Muscle of arm (tissue), 1 donor: ENCODE measurements at regions not wholly inside any gene's neighbourhood (a gene's known extent, or its start where the extent isn't known, plus 50 kb on each side); places are given as distances from the start of the nearest gene placed in this dataset.

Source experiments
- DNase-seq: peaks from one replicate; pipeline ENCODE4 v3.0.0-alpha.2; 2013

DNA sequence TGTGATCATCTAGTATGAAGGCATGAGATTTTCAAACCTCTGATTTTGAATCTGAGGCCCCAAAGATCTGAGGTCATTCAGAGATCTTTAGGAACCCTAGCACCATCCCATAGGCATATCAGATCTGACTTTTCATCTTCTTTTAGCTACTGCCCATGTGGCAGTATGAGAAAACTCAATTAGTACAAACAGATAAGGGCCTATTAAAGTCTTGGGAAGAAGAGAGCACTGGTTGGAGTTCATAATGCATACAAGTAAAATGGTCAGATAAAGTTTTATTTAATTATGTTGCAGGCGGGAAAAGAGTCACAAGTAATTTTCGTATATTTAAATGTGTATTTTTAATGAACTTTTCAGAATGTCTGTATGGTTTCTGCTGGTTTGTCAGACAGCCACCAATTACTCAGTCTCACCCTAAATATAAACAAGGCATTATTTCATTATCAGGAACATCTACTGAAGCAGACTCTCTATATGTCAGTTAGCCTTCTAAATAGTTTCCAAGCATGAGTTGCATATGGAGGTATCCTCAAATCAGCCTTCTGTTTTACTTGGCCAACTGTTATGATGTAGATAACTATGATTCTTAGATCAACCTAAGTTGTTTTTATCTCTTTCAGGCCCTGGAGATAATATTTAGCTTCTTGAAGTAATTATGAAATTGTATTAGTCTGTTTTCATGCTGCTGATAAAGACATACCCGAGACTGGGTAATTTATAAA, 340.3 kb upstream of the TBC1D5 start:
- no peak for DNase-seq

DNA sequence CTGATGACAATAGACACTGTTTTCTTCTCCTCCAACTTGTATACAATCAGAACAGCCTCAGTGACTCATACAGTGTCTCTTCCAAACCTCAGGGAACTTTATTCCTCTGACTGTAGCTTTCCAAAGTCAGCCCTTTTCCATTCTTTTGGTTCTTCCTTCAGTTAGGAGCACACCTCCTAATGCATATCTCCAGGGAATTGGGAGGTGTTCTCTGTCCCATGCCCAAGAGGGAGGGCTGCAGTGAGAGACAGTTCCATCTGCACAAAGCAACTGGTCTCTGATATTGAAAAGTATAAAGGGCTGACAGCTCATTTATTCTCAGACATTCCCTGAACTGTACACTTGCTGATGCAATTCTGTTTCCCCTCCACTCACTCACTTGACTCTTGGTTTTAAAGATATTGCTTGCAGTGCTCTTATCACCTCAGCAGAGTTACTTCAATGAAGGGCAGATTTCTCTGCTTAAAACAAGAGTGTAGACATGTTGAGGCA, 337.8 kb upstream of the TBC1D5 start:
- no peak for DNase-seq

DNA sequence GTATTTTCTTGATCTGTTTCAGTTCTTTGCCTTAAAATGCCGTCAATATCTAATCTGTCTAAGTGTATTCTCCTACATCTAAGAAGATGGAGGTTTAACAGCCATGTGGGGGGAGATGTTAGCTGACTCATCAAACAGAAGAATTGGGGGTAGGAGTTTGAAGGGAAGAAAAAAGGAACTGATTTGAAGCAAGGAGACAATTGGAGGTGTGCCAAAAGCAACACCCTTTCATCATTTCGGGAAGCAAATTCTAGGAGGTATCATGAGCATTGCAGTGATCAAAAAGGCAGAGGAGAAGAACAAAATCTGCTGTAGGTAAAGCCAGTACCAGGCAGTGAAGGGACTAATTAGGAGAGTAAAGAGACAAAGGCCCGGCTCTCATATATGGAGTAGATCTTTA, 337.3 kb upstream of the TBC1D5 start:
- no peak for DNase-seq

DNA sequence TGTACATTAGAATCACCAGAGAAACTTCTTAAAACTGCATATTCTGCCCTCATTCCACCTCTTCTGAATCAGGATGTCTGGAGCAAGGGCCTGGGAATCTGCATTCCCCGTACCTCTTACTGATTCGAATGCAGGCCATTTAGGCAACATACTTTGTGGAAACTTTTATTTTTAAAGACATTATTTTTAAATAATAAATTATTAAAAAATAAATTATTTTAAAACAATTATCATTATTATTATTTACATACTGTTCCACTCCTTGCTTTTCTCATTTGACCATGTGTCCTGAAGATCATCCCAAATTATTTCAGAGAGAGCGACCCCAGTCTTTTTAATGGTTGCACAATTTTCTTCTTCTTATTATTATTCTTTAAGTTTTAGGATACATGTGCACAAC, 336.6 kb upstream of the TBC1D5 start:
- no peak for DNase-seq

DNA sequence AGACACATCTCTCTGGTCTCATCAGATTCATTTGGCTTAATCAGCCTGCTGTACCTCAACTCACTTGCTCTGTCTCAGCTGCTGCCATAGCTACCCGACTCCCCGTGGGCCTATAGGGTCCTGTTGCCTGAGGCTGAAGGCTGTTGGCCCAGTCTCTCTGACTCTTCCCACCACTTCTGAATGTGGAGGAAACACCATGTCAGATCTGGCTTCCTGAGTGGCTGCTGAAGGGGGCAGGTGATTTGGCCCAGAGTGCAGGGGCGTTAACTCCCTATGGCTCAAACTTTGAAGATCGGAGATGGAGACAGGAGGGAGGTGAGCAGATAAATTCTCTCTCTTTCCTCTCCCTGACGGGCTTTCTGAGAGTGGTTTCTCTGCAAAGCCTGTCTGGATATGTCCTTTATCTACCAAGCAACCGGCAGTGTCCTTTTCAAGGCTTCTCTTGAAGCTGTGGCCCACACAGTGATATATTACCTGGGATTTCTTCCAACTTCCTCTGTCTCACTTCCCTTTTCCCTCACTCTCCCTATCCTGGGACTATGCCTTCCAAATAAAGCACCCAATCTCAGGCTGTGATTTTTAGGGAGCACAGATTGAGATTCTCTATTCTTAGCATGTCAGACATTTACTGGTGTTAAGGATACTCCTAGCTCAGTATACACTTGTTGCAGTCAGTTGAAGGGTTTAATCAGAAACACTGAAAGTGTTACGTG, 334.9 kb upstream of the TBC1D5 start:
- DNase-seq = no peak

DNA sequence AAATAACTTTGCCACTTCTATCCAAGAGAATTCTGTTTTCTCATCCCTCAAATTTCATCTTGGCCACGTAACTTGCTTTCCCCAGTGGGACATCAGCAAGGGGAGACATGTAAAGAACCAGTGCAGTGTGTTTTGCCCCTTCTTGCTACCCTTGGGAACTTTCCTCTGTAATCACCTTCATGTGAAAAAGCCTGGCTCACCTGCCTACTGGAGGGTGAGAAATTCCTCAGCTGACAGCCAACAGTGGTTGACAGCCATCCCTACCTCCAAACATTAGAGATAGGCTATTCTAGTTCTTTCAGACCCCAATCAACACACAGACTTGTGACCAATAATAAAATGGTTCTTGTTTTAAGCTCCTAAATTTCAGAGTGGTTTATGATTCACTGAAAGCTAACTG, 333.9 kb upstream of the TBC1D5 start:
- no peak for DNase-seq

DNA sequence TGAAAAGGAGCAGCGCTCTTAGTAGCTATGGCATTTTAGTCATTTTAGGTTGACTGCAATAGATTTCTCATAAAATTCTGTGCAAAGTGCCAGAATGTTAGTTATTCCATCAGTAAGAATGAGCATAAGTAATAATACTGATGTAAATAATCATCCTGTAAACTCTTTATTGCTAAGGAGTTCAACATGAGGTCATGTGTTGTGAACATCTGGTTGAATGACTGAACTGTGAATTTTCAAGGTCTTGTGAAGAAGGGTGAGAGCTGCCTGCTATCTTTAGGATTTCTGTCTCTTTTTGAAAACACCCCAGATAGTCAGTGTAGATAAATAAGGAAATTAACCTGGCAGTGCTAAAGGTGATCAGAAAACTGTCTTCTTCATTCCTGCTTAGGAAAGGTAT, 333.4 kb upstream of the TBC1D5 start:
- no peak for DNase-seq

DNA sequence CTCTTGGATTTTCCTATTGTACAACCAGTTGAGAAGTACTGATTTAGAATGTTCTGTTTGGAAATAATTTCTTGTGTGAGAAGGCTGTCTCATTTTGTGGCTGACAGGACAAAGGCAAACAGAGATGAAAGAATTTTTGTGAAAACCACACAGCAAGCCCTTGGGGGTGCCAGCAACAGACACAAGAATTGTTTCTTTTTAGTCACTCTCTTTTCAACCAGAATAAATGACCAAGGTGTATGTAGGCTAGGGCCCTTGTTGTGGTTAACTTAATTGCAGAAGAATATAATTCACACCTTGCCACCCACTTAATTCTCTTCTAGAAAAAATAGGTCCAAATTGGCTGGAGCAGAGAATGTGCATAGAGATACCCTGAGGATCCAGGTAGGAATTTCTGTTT, 329.4 kb upstream of the TBC1D5 start:
- no peak for DNase-seq

DNA sequence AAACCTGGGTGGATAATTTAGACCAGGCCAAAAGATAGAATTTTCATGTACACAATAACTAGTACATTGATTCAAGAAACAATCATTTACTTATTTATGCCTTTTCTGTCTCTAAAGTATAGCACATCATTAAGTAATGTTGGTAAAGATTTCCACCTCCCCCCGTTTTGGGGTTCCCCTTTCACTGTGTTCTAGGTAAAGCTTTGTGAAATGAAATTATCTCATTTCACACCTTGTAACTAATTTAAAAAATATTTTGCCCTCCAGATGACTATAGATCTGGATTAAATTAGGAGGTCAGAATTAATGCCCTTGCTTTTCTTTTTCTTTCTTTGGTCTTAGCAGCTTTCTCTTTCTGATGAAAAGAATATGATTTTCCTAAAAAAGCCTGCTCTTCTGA, 328.5 kb upstream of the TBC1D5 start:
- no peak for DNase-seq

DNA sequence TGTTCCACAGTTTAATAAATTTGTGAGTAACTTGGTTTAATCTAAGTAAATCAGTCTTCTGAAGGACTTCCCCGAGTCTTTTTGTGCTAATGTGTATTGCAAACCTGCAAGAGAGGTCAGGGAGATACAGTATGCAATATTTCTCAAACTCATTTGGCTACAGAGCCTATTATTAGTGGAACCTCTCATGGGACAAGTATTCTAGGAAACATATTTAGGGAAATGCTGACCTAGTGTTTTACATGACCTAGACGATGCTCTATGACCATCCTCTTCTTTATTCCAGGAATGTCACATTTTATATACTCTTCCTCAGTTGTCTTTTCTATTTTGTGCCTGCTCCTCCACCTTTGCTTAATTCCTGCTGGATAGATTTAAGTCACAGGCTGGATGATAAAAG, 327.8 kb upstream of the TBC1D5 start:
- no peak for DNase-seq

DNA sequence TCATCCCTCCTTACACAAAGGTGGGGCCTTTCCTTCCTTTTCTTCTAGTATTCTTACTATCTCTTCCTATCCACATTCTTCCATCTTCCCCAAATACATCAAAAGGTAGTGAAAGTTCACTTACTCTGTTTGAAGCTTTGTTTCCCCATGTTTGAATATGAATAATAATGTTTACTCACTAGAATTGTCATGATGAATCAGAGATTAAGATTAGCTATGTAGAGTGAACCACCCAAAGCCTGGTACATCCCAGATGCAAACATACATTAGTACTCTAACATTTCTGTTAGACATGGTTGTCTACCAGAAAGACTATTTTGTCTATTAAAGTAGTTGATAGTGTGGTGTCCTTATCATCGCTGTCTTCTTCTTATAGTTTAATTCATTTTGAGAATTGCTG, 327.1 kb upstream of the TBC1D5 start:
- DNase-seq = no peak

DNA sequence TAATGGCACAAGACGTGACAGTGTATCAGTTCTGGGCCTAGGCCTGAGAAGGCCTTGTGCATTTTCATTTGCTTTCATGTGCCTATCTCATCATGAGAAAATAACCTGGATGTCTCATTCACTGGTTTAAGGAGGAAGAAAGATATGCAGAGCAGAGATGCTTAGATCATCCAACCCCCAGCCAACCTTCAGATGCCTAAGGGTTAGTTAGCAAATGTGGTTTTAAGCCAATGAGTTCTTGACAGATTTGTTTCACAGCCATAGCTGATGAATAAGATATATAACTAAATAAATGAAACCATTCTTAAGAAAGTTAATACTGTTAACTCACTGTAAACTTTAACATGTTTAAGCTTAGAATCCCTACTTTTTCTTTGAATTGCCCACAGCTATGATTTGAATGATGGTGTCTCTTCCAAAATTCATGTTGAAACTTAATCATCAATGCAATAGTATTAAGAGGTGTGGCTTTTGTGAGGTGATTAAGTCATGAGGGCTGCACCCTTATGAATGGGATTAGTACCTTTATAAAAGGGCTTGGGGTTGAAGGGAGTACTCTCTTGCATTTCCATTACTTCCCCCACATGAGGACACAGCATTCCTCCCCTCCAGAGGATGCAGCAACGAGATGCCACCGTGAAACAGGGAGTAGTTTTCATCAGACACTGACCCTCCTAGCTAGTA, 324.6 kb upstream of the TBC1D5 start:
- DNase-seq = no peak

DNA sequence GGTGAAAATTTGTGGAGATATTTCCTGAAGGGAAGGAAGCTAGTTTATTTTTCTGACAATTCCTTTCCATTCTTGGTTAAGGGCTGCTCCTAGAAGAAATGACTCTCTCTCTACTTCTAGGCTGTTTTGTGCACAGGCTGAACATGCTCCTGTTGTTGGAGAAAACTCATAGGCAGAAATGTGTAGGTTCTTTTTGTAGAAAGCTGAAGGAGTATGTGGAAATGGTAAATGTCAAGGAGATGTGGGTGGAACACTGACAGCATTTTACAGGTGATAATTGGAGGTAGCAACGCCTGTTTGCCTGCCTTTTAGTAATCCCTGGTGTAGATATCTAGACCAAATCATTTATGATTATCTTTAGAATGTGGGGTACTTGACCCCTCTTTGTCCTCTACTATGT, 322.2 kb upstream of the TBC1D5 start:
- no peak for DNase-seq

DNA sequence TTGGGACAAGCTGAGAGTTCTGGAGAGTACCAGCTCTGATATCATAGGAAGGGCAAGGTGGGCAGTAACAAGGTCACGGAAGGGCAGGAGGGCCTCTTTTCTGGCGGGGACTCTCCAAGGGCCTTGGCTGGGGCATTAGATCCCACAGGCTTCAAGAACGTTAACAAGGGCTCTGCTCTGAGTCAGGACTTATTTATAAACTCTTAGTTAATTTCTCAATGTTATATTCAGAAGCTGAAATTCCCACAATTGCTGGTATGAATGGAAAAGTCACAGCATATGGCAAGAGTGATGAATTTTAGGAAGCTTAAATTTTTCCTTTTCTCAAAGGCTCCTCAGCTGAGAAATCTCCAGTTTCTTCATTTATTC, 320.2 kb upstream of the TBC1D5 start:
- no peak for DNase-seq

DNA sequence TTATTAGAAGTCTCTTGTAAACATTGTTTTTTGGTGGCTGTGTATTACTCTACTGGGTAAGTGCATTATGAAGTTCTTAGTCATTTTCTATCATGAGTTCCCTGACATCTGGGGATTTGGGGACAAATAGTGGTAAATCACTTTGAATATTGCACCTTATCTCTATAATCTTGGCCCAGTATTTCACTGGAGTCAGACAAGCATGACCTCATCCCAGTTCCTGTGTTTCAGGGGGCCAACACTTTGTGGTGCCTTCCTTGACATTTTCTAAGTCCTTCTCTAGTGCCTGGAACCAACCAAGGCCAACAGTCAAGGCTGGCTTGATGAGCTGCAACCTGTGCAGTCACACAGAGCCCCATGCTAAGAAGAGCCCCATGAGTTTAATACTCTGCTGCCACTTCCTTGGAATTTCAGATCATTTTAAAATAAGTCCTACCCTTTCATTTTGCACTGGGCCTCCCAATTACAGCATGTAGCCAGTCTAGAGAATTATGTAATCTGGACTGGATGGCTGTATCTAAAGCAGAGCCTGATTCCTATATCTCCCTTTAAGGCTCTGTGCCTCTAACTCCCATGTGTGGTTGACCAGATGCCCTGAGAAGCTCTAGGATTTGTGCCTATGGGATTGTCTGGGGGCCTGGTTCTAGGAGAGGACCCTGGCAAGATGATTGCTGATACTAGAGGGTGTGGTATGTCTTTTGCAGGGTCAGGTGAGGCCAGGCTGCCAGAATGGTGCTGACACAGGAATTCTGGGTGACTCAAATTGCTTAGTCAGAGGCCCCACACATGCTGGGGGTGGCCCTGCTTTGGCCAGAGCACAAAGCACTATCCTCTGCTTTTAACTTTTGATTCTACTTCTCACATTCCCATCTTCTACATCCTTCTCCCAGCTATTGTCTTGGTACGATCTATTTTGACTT, 319.6 kb upstream of the TBC1D5 start:
- no peak for DNase-seq

DNA sequence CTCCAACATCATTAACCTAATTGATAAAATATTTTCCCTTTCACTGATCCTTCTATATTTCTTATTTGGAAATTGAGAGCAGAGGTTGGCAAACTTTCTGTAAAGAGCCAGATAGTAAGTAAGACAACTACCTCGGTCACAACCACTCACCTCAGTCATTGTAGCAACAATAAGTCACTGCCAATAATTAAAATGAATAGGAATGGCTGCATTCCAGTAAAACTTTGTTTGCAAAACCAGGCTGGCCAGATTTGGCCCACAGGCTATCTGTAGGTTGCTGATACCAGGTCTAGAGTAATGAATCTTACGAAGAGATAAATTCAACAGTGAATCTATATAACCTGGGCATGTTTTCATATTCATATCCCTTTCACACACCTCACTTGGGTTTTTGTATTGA, 316.2 kb upstream of the TBC1D5 start:
- no peak for DNase-seq

DNA sequence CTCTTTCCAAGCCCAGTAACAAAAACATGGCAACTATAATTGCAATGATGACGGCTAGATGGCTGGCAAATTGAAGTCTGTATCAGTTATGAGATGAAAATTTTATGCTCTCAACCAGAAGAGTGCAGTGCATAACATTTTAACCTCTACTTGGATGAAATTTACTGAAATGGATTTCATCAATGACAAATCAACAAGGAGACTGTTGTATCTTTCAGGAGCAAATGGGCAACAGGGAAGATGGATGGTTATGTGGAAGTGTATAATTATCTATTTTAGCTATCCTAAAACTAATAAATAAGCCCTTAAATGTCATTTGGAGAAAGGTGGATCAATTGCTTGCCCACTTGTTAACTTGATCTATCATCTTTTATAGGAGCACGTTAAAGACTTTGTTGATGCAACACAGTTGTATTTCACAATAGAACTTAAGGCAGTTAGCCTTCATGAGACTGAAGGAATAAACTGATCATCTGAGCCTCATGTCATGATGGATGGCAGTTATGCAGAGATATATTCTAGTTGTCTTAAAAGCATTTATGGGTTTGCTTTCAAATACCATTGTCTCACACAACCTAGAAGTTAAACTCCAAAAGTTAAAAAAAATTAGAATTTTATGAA, 315.1 kb upstream of the TBC1D5 start:
- DNase-seq = no peak

DNA sequence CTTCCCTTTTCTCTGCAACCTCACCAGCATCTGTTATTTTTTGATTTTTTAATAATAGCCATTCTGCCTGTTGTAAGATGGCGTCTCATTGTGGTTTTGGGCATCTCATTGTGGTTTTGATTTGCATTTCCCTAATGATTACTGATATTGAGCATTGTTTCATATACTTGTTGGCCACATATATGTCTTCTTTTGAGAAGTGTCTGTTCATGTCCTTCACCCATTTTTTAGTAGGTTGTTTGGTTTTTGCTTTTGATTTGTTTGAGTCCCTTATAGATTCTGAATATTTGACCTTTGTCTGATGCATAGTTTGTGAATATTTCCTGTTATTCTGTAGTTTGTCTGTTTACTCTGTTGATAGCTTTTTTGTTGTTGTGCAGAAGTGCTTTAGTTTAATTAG, 312.2 kb upstream of the TBC1D5 start:
- no peak for DNase-seq

DNA sequence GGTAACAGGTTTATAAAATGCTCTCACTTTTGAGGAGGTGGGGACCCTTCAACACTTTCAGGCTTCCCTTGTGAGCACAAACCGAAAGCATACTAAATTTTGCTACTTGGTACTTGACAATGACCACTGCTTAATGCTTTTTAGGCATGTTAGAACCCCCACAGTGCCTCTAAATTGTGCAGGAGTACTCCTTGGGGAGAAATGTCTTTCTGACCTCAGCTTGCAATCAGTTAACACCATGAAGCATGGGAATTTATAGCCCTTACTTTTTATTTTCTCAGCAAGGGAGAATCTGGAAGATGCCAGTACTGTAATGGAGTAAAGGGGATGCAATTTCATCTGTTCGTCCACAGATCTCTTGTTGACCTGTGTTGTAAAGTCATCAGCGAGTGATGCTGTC, 308.9 kb upstream of the TBC1D5 start:
- no peak for DNase-seq

DNA sequence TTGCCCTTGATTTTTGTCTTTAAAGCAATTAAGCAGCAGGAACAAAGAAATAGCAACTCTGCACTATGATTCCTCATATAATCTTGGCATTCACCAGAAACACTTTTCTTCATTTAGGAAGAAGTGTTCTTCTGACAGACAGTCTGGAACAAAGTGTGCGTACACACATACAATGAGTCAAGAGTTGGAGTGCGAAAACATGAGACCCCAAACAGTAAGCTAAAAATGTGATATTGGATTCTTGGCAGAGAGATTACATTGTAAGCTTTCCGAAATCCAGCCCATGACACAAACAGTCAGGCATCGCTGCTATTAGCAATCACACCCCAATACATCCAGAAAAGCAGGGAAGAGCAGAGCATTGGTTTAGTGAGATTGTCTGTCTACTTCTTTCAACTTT, 306.7 kb upstream of the TBC1D5 start:
- no peak for DNase-seq

DNA sequence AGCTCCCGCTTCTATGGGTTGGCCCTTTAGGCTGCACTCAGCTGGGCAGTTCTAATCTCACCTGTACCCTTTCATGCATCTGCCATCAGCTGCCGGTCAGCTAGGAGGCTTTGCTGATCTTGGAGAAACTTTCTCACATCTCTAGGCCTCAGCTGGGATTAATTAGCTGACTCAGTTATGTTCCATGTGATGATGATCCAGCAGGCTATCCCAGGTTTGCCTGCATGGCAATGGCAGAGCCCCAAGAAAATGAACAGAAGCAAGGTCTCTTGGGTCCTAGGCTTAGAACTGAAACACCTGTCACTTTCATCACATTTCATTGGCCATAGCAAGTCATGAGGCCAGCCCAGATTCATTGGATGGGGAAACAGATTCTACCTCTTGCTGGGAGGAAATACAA, 304.6 kb upstream of the TBC1D5 start:
- no peak for DNase-seq
